ENCODE measurements at regions not wholly inside any gene's neighbourhood (a gene's known extent, or its start where the extent isn't known, plus 50 kb on each side); places are given as distances from the start of the nearest gene placed in this dataset.
"Not testable (repeated sequence)": the region's sequence is repeated elsewhere in the genome, so short reads cannot be mapped to it uniquely, and the experiment has no call there.

DNA sequence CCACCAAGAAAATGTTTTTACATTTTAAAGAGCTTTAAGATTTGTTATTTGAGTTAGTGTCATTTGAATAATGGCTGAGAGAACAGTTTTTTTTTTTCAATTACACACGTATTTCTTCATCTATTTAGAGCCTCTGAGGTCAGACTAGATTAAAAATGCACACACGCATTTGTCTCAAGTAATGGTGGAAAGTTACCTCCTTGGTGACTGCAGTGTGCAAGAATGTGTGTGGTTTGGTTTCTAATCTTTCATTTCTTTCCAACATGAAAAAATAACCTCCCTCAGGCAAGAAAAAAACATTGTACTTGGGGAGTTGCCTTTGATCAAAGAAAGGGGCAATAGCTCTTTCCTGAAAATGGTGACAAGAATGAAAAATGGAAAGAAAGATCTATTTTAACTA, 235.5 kb upstream of the ZNF337 start:
- TF ChIP-seq, protein P1, sequence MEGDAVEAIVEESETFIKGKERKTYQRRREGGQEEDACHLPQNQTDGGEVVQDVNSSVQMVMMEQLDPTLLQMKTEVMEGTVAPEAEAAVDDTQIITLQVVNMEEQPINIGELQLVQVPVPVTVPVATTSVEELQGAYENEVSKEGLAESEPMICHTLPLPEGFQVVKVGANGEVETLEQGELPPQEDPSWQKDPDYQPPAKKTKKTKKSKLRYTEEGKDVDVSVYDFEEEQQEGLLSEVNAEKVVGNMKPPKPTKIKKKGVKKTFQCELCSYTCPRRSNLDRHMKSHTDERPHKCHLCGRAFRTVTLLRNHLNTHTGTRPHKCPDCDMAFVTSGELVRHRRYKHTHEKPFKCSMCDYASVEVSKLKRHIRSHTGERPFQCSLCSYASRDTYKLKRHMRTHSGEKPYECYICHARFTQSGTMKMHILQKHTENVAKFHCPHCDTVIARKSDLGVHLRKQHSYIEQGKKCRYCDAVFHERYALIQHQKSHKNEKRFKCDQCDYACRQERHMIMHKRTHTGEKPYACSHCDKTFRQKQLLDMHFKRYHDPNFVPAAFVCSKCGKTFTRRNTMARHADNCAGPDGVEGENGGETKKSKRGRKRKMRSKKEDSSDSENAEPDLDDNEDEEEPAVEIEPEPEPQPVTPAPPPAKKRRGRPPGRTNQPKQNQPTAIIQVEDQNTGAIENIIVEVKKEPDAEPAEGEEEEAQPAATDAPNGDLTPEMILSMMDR (IDR thresholded peaks at IDR 0.05; ENCODE audit: low read depth, low read length, poor library complexity, severe bottlenecking), result not testable (repeated sequence)
- TF ChIP-seq EZH2phosphoT487 (IDR thresholded peaks at IDR 0.05; ENCODE audit: borderline replicate concordance, low read length), result not testable (repeated sequence)
